Fibroblast of mammary gland (primary cell): ENCODE measurements at regions not wholly inside any gene's neighbourhood (a gene's known extent, or its start where the extent isn't known, plus 50 kb on each side); places are given as distances from the start of the nearest gene placed in this dataset.

Experiments used
- DNase-seq: peaks from one replicate; pipeline ENCODE4 v3.0.0-alpha.2; 2010; ENCODE audit warnings: low read depth
- H3K4me3 ChIP-seq: 2 replicates; pipeline ENCODE4 v1.5.1; 2011; ENCODE audit warnings: low read depth, mild to moderate bottlenecking, low read length, moderate library complexity; ENCODE audit not compliant: control insufficient read depth
- TF ChIP-seq, protein P1 (sequence below): conservative IDR thresholded peaks from 2 replicates; pipeline ENCODE4 v1.5.1; 2011; ENCODE audit warnings: low read depth, low read length, inconsistent platforms; ENCODE audit not compliant: control insufficient read depth, insufficient read depth

DNA sequence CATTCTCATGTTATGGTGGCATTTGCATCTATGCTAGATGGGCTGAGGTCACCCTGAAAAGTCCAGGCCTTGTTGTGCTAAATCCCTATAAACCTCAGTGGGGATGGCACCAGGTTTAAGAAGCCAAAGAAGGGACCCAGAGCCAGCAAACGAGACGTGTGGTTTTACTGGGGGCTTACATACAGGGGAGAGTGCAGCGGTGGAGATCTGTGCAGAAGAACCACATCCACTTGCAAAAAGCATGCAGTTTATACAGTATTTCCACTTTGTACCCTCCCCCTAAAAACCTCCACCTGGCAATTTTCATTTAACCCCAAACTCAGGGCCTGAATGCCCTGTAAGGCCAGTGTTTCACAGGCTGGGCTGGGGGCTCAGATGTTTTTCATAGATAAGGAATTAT, 134.9 kb upstream of the GATB start:
- no peak for DNase-seq
- TF ChIP-seq, protein P1, sequence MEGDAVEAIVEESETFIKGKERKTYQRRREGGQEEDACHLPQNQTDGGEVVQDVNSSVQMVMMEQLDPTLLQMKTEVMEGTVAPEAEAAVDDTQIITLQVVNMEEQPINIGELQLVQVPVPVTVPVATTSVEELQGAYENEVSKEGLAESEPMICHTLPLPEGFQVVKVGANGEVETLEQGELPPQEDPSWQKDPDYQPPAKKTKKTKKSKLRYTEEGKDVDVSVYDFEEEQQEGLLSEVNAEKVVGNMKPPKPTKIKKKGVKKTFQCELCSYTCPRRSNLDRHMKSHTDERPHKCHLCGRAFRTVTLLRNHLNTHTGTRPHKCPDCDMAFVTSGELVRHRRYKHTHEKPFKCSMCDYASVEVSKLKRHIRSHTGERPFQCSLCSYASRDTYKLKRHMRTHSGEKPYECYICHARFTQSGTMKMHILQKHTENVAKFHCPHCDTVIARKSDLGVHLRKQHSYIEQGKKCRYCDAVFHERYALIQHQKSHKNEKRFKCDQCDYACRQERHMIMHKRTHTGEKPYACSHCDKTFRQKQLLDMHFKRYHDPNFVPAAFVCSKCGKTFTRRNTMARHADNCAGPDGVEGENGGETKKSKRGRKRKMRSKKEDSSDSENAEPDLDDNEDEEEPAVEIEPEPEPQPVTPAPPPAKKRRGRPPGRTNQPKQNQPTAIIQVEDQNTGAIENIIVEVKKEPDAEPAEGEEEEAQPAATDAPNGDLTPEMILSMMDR: no peak
- no peak overlapping the region for H3K4me3 ChIP-seq

DNA sequence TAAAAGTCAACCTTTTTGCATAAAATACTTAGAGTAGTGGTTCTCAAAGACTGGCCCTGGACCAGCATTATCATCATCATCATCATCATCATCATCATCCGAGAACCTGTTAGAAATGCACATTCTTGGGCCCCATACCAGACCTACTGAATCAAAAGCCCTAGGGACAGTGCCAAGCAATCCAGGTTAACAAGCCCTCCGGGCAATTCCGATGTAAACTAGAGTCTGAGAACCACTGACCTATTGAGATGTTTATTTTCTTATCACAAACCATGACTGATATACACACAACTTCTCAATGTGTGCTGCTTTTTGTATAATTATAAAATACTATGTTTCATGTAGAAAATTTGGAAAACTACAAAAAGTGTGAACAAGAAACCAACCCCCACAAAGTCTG, 133.4 kb upstream of the GATB start:
- TF ChIP-seq, protein P1: no peak
- DNase-seq: no peak
- H3K4me3 ChIP-seq: no peak overlapping the region

DNA sequence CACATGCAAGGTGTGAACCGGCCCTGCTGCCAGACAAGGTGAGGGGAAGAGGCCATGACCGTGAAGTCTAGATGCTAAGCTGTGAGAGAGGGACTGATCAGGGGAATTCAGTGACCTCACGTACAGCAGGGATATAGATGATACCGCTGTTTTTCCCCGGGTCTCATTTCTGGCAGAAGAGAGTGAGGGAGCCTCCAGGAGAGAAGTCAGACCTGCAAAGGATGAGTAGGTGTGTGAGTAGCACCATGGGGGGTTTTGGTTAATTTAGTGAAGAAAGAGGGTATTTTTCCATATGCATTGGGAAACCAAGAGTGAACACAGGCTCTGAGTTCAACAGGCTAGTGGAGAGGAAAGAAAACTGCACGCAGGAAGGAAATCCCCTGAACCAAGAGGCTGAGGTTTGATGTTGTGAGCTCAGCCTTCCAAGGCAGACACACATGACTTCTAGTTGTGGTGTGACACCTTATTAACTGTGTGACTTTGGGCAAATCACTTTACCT, 127.6 kb upstream of the GATB start:
- no peak for DNase-seq
- H3K4me3 ChIP-seq: no peak overlapping the region
- TF ChIP-seq, protein P1: no peak

DNA sequence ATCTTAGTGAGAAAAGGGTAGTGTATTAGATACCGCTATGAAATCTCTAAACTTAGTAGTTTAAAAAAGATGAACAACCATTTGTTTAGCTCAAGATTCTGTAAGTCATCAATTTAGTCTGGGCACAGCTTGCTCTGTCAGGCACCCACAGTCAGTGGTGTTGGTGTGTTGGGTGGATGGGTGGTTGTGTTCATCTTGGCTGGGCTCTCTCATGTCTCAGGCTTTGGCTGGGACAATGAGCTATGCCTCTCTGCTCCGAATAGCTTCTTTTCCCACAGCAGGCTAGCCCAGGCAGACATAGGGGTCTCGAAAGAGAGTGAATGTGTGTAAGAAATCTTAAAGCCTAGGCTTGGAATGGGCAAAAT, 127.0 kb upstream of the GATB start:
- no peak for DNase-seq
- no peak overlapping the region for H3K4me3 ChIP-seq
- TF ChIP-seq, protein P1: no peak

DNA sequence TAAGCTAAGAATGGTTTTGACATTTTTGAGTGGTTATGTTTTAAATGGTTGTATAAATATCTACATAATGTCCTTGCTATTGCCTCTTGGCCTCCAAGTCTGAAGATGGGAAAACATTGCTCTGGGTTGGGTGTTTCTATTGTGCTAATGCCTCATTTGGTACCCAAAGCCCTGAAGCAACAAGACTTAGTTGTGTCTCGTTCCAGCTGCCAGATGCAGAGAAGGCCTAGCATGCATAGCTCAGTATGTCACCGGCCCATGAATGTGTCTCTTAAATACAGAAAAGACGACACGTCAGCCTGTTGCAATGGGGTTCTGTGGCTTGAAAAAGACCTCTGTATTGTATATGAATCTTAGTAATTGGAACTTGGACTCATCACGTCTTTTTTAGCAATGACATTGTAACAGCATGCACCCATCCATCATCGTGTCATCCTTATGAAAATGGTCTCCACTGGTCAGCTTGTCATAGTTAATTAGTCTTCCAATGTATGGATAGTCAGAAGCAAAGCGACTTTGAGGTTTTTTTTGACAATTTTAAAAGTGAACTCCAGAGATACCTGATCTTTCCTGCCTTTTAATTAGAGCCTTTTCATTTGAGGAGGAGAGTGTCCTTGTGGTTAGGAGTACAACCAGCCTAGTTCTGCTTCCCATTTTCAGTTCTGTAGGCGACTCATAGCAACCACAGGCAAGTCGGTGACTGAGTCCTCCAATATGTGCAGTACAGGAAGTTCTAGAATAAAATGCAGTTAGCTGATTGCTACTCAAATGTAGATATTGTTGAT, 126.4 kb upstream of the GATB start:
- no peak overlapping the region for H3K4me3 ChIP-seq
- DNase-seq: peak; percentile 50
- TF ChIP-seq, protein P1: no peak

DNA sequence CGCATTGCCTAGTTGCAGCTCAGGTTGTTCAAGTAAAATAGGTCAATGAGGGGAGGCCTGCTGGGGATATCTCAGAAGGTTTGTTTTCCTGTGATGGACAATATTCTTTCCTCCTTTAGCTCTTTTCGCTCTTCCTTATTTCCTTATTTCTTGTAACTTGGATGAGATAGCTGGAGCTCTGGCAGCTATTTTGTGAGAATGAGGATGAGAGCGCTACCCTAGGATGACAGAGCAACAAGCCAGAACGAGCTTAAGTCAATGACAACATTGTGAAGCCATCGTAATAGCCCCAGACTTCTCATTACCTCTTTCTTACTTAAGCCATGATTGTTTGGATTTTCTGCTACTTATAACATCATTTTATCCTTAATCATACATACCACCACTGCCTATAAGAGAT, 124.3 kb upstream of the GATB start:
- no peak for DNase-seq
- H3K4me3 ChIP-seq: no peak overlapping the region
- TF ChIP-seq, protein P1: no peak
